ENCODE measurements at regions not wholly inside any gene's neighbourhood (a gene's known extent, or its start where the extent isn't known, plus 50 kb on each side); places are given as distances from the start of the nearest gene placed in this dataset.

GRCh38 chr9:117528225-117528624 is 113.4 kb upstream of the ASTN2 start:
- TF ChIP-seq CTCF (IDR thresholded peaks at IDR 0.05) (no peak), POLR2A (IDR thresholded peaks at IDR 0.05) (no peak)
